DMS79 treated with DMSO at 0.1 percent for 48 hours (cell line): ENCODE measurements at regions not wholly inside any gene's neighbourhood (a gene's known extent, or its start where the extent isn't known, plus 50 kb on each side); places are given as distances from the start of the nearest gene placed in this dataset.
"Not testable (repeated sequence)": the region's sequence is repeated elsewhere in the genome, so short reads cannot be mapped to it uniquely, and the experiment has no call there.

Experiments
- DNase-seq: peaks from one replicate; lab custom pipeline; 2025; lab: John Stamatoyannopoulos, UW

DNA sequence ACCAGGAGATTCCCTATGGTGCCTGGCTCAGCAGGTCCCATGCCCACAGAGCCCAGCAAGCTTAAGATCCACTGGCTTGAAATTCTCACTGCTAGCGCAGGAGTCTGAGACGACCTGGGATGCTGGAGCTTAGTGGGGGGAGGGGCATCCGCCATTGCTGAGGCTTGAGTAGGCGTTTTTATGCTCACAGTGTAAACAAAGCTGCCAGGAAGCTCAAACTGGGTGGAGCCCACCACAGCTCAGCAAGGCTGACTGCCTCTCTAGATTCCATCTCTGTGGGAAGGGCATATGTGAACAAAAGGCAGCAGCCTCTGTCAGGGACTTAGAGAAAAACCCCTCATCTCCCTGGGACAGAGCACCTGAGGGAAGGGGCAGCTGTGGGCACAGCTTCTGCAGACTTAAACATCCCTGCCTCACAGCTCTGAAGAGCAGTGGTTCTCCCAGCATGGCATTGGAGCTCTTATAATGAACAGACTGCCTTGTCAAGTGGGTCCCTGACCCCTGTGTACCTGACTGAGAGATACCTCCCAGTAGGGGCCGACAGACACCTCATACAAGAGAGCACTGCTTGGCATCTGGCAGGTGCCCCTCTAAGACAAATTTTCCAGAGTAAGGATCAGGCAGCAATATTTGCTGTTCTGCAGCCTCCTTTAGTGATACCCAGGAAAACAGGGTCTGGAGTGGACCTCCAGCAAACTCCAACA, 231.5 kb upstream of the SETMAR start:
- no peak for DNase-seq

GRCh38 chr3:4077278-4077677, 225.9 kb upstream of the SETMAR start:
- not testable (repeated sequence) for DNase-seq

DNA sequence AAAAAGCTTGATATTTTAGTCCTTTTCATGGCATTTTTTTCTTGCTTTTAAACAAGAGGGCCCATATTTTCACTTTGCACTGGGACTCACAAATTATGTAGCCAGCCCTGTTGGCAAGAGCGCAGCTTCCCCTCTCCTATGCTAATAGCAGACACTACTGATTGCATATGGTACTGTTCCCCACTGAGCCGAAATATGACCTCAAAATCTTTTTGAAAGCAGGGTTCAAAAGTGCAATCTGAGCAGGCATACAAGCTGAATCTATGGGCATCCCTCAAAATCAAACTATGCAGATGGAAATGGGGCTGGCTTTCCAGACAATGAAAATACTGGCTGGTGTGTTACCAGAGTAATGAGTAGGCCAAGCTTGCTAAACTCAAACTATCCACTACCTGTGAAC, 225.2 kb upstream of the SETMAR start:
- no peak for DNase-seq

- no peak for DNase-seq
Measured at GRCh38 chr3:4078903-4079302, 224.3 kb upstream of the SETMAR start.

- DNase-seq = no peak
Measured at GRCh38 chr3:4079339-4080195, 223.6 kb upstream of the SETMAR start.

DNA sequence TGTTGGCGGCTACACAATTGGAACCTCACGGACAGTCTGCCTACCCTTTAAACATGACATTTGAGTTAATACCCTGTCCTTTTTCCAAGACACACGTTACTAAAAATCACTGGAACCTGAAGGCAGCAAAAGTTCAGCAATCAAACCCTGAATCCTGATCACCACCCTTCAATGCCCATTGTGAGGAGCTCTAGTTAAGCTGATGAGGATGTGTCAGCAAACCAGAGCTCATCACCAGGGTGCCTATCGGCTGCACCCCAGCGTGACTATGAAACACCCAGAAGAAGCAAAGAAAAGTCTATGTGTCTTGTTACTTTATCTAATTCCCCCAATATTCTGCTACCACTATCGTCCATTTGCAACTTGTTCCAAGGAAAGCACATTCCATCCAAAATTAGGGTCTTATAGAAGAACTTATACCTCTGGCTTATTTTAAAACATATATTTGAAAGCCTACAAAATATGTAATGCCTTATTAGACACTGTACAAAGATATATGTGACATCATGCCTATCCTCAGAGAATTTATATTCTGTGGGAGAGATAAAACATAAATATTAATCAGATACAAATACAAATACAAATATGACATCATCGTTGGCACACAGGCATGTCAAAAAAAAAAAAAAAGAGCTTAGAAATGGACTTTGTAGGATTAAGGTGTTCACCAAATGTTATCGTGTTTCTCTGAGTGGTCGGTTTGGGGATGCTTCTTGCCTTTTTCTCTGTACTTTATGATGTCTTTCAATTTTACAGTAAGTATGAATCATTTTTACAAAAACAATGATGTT, 219.7 kb upstream of the SETMAR start:
- no peak for DNase-seq

GRCh38 chr3:4084271-4084670, 218.9 kb upstream of the SETMAR start:
- no peak for DNase-seq

- DNase-seq = not testable (repeated sequence)
Measured at GRCh38 chr3:4086662-4087061, 216.5 kb upstream of the SETMAR start.

DNA sequence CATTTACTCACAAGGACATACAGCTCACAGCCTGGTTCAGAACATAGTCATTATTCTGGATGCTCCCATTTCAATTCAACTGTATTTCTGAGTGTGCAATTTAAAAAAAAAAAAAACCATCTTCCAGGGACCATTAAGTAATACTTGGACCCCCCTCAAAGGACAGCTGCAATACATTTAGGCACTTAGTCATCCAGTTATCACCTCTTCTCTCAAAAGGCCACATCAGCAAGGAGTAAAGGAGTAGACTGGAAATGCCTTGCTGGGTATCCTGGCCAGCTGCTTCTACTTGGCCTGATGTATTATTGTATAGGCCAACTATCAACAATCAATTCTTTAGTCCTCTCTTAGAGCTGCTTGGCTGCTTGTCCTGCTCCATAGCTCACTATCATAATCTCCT, 211.4 kb upstream of the SETMAR start:
- no peak for DNase-seq

DNA sequence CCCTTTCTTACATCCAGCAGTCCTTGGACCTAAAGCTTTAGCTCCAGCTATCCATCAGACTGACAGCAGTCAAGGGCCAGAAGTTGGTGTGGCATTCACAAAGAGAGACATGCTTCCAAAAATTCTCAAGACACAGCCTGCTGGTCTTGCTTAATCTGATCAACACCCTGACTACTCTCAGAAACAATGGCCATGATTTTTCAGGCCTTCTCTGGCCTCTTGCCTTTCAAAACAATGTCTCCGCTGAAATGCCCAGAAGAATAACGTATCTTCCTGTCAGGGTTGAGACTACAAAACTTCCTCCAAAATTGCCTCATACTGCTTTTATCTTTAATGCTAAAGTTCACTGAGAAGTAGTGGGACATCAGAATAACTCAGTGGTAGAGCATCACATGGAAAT, 205.4 kb upstream of the SETMAR start:
- DNase-seq = no peak

DNA sequence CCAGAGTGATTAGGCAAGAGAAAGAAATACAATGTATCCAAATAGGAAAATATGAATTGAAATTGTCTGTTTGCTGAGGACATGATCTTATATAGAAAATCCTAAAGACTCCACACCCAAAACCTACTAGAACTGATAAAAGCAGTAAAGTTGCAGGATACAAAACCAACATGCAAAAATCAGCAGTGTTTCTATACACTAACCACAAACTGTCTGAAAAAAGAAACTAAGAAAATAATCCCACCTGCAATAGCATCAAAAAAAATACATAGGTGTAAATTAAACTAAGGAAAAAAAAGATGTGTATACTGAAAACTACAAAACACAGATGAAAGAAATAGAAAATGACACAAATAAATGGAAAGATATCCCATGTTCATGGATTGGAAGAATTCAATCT, 203.6 kb upstream of the SETMAR start:
- no peak for DNase-seq

GRCh38 chr3:4107430-4107829, 195.7 kb upstream of the SETMAR start:
- no peak for DNase-seq

DNA sequence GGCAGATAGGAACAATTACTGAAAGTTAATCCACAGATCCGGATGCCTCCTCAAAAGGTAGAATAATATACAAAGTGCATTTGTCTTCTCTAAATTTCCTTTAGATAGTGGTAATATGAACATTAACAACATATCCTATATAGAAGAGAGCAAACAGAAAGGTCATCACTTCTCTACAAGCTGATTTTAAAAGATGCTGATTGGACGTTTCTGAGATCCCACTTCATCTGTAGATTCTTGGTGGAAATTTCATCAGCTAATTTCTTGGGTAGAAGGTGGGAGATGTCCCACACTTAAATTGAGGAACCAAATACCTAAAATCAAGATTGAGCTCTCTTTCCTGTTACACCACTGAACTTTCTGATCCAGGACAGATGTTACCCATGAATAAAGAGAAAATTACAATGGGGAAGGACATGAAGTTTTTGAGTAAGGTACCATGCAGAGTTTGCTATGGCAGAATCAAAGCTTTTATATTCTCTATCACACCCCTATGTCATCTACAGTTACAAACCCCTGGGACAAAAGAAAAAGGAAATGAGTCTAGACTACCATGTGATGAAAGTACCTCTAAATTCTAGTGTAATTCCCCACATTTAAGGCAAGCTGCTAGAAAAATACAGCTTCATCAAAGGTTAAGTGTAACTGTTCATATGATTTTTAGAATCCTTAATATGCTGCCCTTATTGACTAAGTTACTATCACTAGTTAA, 189.2 kb upstream of the SETMAR start:
- no peak for DNase-seq

DNA sequence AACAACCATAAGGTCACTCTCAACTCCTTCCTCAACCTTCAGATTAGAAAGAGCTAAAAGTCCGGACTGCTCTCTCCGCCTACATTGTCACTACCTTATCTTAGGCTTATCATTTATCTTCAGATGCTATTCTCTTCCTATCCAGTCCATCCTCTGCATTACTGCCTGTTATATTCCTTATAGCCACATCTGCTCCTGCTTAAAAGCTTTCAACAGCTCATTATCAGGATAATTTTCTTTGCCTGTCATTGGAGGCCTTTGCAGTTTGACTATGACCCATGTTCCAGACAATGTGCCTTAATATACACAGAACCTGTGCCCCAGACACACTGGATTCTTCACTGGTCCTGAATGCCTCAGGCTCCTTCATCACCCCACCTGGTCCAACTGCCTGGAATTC, 184.1 kb upstream of the SETMAR start:
- no peak for DNase-seq

- no peak for DNase-seq
Measured at GRCh38 chr3:4125576-4125975, 177.6 kb upstream of the SETMAR start.

- DNase-seq = no peak
Measured at GRCh38 chr3:4138150-4138785, 164.9 kb upstream of the SETMAR start.

GRCh38 chr3:4138786-4139431, 164.3 kb upstream of the SETMAR start:
- DNase-seq = no peak

DNA sequence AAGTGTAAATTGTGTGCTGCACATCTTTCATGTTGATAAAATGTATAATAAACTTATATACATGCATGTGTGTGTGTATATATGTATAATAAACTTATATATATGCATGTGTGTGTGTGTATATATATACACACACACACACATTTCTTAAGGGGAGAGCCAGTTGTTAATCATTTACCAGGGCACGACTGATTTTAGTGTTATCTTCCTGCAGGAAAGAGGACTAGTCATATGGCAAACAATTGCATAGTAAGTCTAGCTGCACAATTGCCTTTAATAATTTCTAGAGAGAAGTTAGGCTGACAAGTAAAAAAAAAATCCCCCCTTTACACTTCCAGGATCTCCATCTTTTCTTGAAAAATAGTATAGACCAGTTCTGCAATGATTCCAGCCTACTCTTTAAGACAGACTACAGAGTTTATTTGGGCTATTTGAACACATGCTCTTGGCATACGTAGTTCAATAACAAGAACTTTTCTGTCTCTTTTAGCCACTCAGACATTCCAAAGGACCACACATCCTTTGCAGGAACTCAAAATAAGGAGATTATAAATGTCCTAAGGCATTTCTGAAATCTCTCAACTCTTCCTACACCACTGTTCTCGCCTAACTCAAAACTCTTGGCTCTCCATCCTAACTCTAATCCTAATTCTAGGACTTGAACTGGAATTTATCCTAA, 163.6 kb upstream of the SETMAR start:
- no peak for DNase-seq

DNA sequence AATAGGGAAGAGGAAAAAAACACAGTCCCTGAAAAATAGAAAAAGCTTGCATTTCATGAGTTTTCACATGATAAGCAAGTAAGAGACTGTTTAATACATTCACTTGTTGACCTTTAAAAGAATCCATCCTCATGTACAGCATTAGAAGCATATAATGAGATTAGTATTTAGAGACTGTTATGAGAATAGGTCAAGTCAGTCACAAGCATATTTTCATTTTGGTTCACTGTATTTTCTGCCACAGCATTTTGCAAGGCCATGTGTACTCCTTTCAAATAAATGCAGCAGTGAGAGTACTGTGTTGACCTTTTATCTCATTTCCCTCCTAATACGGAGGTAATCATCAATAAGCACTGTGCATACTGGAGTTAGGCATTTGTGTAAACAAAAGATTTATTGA, 162.2 kb upstream of the SETMAR start:
- DNase-seq = no peak

GRCh38 chr3:4147556-4148118, 155.5 kb upstream of the SETMAR start:
- no peak for DNase-seq
